ENCODE measurements at regions not wholly inside any gene's neighbourhood (a gene's known extent, or its start where the extent isn't known, plus 50 kb on each side); places are given as distances from the start of the nearest gene placed in this dataset.

DNA sequence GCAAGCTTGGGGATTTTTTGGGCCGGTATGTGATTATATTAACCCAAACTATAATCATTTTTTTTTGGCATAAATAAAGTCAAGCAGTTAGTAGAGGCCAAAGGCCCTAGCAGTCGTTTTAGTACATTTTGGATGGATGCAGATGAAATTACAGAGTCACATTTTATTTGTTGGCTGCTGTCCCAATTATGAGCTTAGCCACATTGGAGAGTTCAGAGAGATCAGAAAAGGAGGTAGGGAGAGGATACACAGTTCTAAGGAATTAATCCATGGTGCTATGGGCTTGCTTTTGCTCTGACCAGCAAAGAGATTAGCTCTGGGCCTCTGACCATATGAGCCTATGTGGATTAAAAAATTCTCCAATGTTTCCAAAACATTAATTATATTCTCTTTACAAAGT lies 395.1 kb downstream of the RAPGEF2 start:
- Histone ChIP-seq H3K36me3 (no peaks in the 10 kb centered on the region), H3K27ac (no peak overlapping the region), H3K4me3 (no peak overlapping the region), H3K27me3 (no peaks in the 10 kb centered on the region), H3K4me1 (peaks cover 0 to 15% (median 0%) of the 10 kb centered on the region in 4 donors), H3K9me3 (no peaks in the 10 kb centered on the region)
- TF ChIP-seq, protein P1, sequence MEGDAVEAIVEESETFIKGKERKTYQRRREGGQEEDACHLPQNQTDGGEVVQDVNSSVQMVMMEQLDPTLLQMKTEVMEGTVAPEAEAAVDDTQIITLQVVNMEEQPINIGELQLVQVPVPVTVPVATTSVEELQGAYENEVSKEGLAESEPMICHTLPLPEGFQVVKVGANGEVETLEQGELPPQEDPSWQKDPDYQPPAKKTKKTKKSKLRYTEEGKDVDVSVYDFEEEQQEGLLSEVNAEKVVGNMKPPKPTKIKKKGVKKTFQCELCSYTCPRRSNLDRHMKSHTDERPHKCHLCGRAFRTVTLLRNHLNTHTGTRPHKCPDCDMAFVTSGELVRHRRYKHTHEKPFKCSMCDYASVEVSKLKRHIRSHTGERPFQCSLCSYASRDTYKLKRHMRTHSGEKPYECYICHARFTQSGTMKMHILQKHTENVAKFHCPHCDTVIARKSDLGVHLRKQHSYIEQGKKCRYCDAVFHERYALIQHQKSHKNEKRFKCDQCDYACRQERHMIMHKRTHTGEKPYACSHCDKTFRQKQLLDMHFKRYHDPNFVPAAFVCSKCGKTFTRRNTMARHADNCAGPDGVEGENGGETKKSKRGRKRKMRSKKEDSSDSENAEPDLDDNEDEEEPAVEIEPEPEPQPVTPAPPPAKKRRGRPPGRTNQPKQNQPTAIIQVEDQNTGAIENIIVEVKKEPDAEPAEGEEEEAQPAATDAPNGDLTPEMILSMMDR (IDR thresholded peaks at IDR 0.05): no peak
- TF ChIP-seq EP300 (IDR thresholded peaks at IDR 0.05) (no peak), POLR2A (IDR thresholded peaks at IDR 0.05) (no peak)
- DNase-seq (ENCODE audit: low spot score in 2 of 2): no peak
- 23 to 37% methylated on average over 2 of the region's 2 CpGs for WGBS, 2 donors

DNA sequence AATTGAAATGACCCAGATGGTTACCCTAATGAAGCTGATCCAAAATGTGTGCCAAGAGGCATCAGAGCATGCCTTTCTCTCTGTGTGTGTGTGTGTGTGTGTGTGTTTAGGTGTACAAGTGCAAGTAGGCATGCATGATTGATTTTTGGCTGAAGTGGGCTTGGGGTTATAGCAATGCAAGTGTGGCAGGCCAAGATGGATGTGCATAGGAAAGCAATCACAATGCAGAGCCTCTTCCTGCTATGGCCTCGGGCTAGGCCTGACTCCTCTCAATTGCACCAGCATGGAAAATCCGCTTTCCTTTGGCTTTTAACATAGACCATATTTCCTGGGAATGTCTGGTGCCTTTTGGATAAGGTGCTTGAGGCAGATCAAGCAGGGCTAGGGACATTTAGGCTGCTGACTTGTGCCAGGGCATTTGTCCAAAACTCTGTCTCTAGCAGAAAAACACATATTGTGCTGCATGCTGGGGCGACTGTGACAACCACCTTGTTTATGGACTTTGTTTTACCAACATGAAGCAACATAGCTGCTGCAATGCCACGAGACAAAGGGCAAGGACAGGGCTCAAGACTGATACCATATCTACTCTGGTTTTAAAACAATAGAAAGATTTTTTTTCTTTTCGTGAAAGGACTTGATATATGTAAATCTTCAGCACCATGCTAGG lies 395.7 kb downstream of the RAPGEF2 start:
- WGBS, 2 donors: 47 to 54% methylated on average over 5 of the region's 5 CpGs

DNA sequence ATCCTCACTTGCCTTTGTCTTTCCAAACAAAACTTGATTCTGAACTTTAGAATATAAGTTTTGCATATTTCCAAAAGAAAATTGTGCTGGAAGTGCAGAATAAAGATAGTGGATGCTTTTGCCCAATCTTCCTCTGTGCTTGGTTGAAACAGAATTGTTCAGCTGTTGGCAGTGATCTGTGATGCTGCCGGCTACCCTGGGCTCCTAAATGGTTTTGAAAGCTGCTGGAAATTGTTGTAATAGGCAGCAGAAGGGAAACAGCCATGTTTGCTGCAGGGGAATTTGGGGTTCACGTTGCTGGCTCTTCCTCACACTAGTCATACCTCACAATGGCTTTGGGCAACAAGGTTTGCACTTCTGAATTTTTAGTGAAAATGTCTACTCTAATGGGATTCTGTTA lies 398.0 kb downstream of the RAPGEF2 start:
- no peak for DNase-seq (ENCODE audit: low spot score in 2 of 2)
- H3K36me3 ChIP-seq: no peaks in the 10 kb centered on the region
- 65 to 73% methylated on average over 2 of the region's 2 CpGs for WGBS, 2 donors
- no peak overlapping the region for H3K4me3 ChIP-seq
- H3K4me1 ChIP-seq: peaks cover 0 to 28% (median 0%) of the 10 kb centered on the region in 4 donors
- TF ChIP-seq EP300 (IDR thresholded peaks at IDR 0.05): no peak
- TF ChIP-seq POLR2A (IDR thresholded peaks at IDR 0.05): no peak
- TF ChIP-seq, protein P1 (IDR thresholded peaks at IDR 0.05): no peak
- no peaks in the 10 kb centered on the region for H3K9me3 ChIP-seq
- no peak overlapping the region for H3K27ac ChIP-seq
- no peaks in the 10 kb centered on the region for H3K27me3 ChIP-seq

More for the DNA sequence above, 395.7 kb downstream of the RAPGEF2 start:
- no peak overlapping the region for H3K4me3 ChIP-seq
- no peaks in the 10 kb centered on the region for H3K9me3 ChIP-seq
- H3K27ac ChIP-seq: no peak overlapping the region
- TF ChIP-seq POLR2A (IDR thresholded peaks at IDR 0.05): no peak
- TF ChIP-seq EP300 (IDR thresholded peaks at IDR 0.05): no peak
- TF ChIP-seq, protein P1 (IDR thresholded peaks at IDR 0.05): no peak
- no peaks in the 10 kb centered on the region for H3K27me3 ChIP-seq
- DNase-seq (ENCODE audit: low spot score in 2 of 2): no peak
- peaks cover 0 to 15% (median 0%) of the 10 kb centered on the region in 4 donors for H3K4me1 ChIP-seq
- H3K36me3 ChIP-seq: no peaks in the 10 kb centered on the region

DNA sequence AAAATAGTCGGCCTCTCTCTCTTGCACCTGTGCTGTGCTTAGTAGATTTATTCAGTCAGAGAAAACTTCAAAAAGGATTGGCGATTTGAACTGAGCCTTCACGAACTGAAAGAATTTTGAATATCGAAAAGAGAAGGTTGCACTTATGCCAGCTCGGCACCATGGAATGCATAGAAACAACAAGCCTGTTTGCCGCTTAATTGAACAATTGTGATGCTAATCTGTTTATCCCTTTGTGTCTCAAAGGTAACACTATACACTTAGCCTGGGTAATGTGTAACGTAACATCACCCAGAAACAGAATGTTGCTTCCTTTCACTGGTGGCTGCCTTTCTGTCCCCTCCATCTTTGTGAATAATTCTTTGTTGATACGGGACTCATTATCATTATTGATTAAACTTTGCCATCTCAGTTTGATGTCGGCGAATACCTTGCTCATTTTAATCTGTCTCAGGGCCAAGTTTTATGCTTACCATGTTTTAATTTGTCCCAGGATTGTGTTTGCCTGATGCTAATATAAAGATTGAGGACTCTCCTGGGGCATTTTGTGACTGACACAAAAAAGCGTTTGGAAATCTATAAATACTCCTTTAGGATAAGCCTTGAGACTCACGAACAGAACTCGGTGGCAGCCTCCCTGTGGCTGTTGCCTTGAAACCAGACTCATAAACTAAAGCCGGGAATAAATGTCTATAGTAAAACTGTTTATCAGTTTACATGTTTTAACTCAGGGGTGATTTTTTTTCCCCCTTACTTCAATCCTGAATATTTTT lies 400.5 kb downstream of the RAPGEF2 start:
- WGBS, 2 donors: 63 to 67% methylated on average over 14 of the region's 14 CpGs
- Histone ChIP-seq H3K9me3 (no peaks in the 10 kb centered on the region), H3K27ac (no peak overlapping the region), H3K27me3 (no peaks in the 10 kb centered on the region), H3K36me3 (no peaks in the 10 kb centered on the region), H3K4me1 (peaks cover 0 to 20% (median 0%) of the 10 kb centered on the region in 4 donors), H3K4me3 (no peak overlapping the region)
- TF ChIP-seq POLR2A (IDR thresholded peaks at IDR 0.05): no peak
- no peak for TF ChIP-seq EP300 (IDR thresholded peaks at IDR 0.05)
- TF ChIP-seq, protein P1 (IDR thresholded peaks at IDR 0.05): no peak
- DNase-seq (ENCODE audit: low spot score in 2 of 2): no peak

DNA sequence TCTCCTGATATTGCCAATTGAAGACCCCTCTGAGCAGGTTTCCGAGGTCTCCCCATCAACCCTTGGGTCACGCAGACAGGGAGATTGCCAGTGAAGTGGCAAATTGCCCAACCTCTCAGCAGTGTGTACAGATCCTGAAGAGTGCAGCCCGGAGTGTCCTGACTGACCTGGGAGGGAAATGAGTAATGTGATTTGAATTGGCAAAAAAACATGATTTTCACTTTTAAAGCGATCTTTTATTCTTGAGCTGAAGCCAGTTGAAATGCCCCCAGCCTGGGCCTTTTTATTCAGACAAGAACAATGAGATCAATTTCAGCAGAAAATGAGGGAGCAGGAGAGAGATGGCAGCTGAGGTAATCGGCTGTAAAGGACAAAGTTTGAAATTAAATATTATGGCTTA lies 401.8 kb downstream of the RAPGEF2 start:
- 34 to 36% methylated on average over 5 of the region's 5 CpGs for WGBS, 2 donors

More for the DNA sequence above, 401.8 kb downstream of the RAPGEF2 start:
- Histone ChIP-seq H3K9me3 (no peaks in the 10 kb centered on the region), H3K27me3 (no peaks in the 10 kb centered on the region), H3K27ac (peak overlapping the region in 1 of 4 donors; percentile 26), H3K36me3 (no peaks in the 10 kb centered on the region), H3K4me3 (peak overlapping the region in 1 of 4 donors; percentile 8), H3K4me1 (peaks cover 0 to 15% (median 0%) of the 10 kb centered on the region in 4 donors)
- TF ChIP-seq POLR2A (IDR thresholded peaks at IDR 0.05) (no peak), EP300 (IDR thresholded peaks at IDR 0.05) (no peak)
- TF ChIP-seq, protein P1 (IDR thresholded peaks at IDR 0.05): no peak
- peak in 1 of 2 donors; percentile 14 for DNase-seq (ENCODE audit: low spot score in 2 of 2)
